Sigmoid colon (tissue), 4 donors: ENCODE measurements at regions not wholly inside any gene's neighbourhood (a gene's known extent, or its start where the extent isn't known, plus 50 kb on each side); places are given as distances from the start of the nearest gene placed in this dataset.

ENCODE experiments used
- CTCF ChIP-seq, 4 experiments: fragments of 450-650 bp in 3 of 4; fragments of 200-600 bp in 1 of 4; IDR thresholded peaks; one replicate each; pipeline ENCODE4 v1.5.1; 2016 to 2019; ENCODE audit warnings: antibody characterized with exemption in 4 of 4, mild to moderate bottlenecking in 3 of 4, moderate library complexity in 2 of 4
- POLR2AphosphoS5 ChIP-seq, 4 donors: sonication (generic); formaldehyde crosslinking; IDR thresholded peaks; one replicate each; pipeline ENCODE4 v1.6.1; 2017; ENCODE audit warnings: antibody characterized with exemption in 4 of 4

GRCh38 chr4:63218856-63219255, 1190.4 kb downstream of the TECRL start:
- TF ChIP-seq CTCF (IDR thresholded peaks at IDR 0.05) (no peak), POLR2AphosphoS5 (IDR thresholded peaks at IDR 0.05) (no peak)
